KMS-11 (cell line): ENCODE measurements at regions not wholly inside any gene's neighbourhood (a gene's known extent, or its start where the extent isn't known, plus 50 kb on each side); places are given as distances from the start of the nearest gene placed in this dataset.

Source experiments
- H2AFZ ChIP-seq: fragments of 200-600 bp; sonication (generic); 2 replicates; pipeline ENCODE4 v1.6.1; 2016; ENCODE audit warnings: antibody characterized with exemption, mixed run types, low read depth
- H3K27ac ChIP-seq: fragments of 200-600 bp; sonication (generic); 2 replicates; pipeline ENCODE4 v1.6.1; 2016; ENCODE audit warnings: mild to moderate bottlenecking, mixed run types
- H3K27me3 ChIP-seq: fragments of 200-600 bp; sonication (generic); 2 replicates; pipeline ENCODE4 v1.6.1; 2017; ENCODE audit warnings: mild to moderate bottlenecking, low read depth, mixed run types, moderate library complexity; ENCODE audit not compliant: insufficient read depth
- H3K36me3 ChIP-seq: fragments of 200-600 bp; sonication (generic); 2 replicates; pipeline ENCODE4 v1.6.1; 2017; ENCODE audit warnings: mild to moderate bottlenecking, mixed run types; ENCODE audit not compliant: insufficient read depth
- H3K4me1 ChIP-seq: fragments of 200-600 bp; sonication (generic); 2 replicates; pipeline ENCODE4 v1.6.1; 2016; ENCODE audit warnings: mild to moderate bottlenecking, low read depth, mixed run types; ENCODE audit not compliant: poor library complexity, severe bottlenecking
- H3K4me2 ChIP-seq: fragments of 200-600 bp; sonication (generic); 2 replicates; pipeline ENCODE4 v1.7.0; 2016; ENCODE audit warnings: mild to moderate bottlenecking, mixed run types
- H3K4me3 ChIP-seq: fragments of 200-600 bp; sonication (generic); IDR thresholded peaks from 2 replicates; pipeline ENCODE4 v1.6.1; 2017; ENCODE audit warnings: low read depth, low read length, mixed read lengths; ENCODE audit not compliant: insufficient read depth
- H3K79me2 ChIP-seq: fragments of 200-600 bp; sonication (generic); 2 replicates; pipeline ENCODE4 v1.6.1; 2016; ENCODE audit warnings: low read depth, mixed run types; ENCODE audit not compliant: insufficient read depth
- H3K9ac ChIP-seq: fragments of 200-600 bp; sonication (generic); 2 replicates; pipeline ENCODE4 v1.6.1; 2016; ENCODE audit warnings: mild to moderate bottlenecking, mixed run types
- H4K20me1 ChIP-seq: fragments of 200-600 bp; sonication (generic); 2 replicates; pipeline ENCODE4 v1.6.1; 2016; ENCODE audit warnings: mild to moderate bottlenecking, mixed run types; ENCODE audit not compliant: insufficient read depth
- CTCF ChIP-seq: fragments of 200-600 bp; sonication (generic); conservative IDR thresholded peaks from 2 replicates; pipeline ENCODE4 v1.6.1; 2017; ENCODE audit warnings: low read depth, mild to moderate bottlenecking, antibody characterized with exemption, low read length, moderate library complexity, mixed read lengths

- H3K79me2 ChIP-seq: no peaks in the 10 kb centered on the region
- no peak for TF ChIP-seq CTCF
- no peak overlapping the region for H3K27ac ChIP-seq
- H3K27me3 ChIP-seq: no peaks in the 10 kb centered on the region
- no peaks in the 10 kb centered on the region for H4K20me1 ChIP-seq
- H3K9ac ChIP-seq: no peak overlapping the region
- H3K4me2 ChIP-seq: no peak overlapping the region
- no peak overlapping the region for H3K4me3 ChIP-seq
- no peaks in the 10 kb centered on the region for H3K36me3 ChIP-seq
- no peaks in the 10 kb centered on the region for H3K4me1 ChIP-seq
- no peak overlapping the region for H2AFZ ChIP-seq
Measured at GRCh38 chr3:84772841-84773240, 185.9 kb upstream of the CADM2 start.

- Histone ChIP-seq H3K9ac (no peak overlapping the region), H4K20me1 (no peaks in the 10 kb centered on the region), H2AFZ (no peak overlapping the region), H3K4me2 (no peak overlapping the region), H3K4me3 (no peak overlapping the region), H3K36me3 (no peaks in the 10 kb centered on the region), H3K27ac (no peak overlapping the region), H3K27me3 (no peaks in the 10 kb centered on the region), H3K4me1 (no peaks in the 10 kb centered on the region), H3K79me2 (no peaks in the 10 kb centered on the region)
- no peak for TF ChIP-seq CTCF
Measured at GRCh38 chr3:84783281-84783680, 175.5 kb upstream of the CADM2 start.

GRCh38 chr3:84789961-84790360 is 168.8 kb upstream of the CADM2 start:
- TF ChIP-seq CTCF: no peak
- H4K20me1 ChIP-seq: no peaks in the 10 kb centered on the region

GRCh38 chr3:84806958-84807357 is 151.8 kb upstream of the CADM2 start:
- Histone ChIP-seq H2AFZ (no peak overlapping the region), H3K36me3 (no peaks in the 10 kb centered on the region), H3K4me3 (no peak overlapping the region), H3K27ac (no peak overlapping the region), H3K79me2 (no peaks in the 10 kb centered on the region), H4K20me1 (no peaks in the 10 kb centered on the region), H3K4me1 (no peaks in the 10 kb centered on the region), H3K4me2 (no peak overlapping the region), H3K9ac (no peak overlapping the region), H3K27me3 (no peaks in the 10 kb centered on the region)
- no peak for TF ChIP-seq CTCF

More at GRCh38 chr3:84789961-84790360, 168.8 kb upstream of the CADM2 start:
- H3K4me2 ChIP-seq: no peak overlapping the region
- H2AFZ ChIP-seq: no peak overlapping the region
- H3K9ac ChIP-seq: no peak overlapping the region
- H3K27ac ChIP-seq: no peak overlapping the region
- H3K4me3 ChIP-seq: no peak overlapping the region
- H3K36me3 ChIP-seq: no peaks in the 10 kb centered on the region
- no peaks in the 10 kb centered on the region for H3K4me1 ChIP-seq
- H3K27me3 ChIP-seq: no peaks in the 10 kb centered on the region
- H3K79me2 ChIP-seq: no peaks in the 10 kb centered on the region
